ENCODE measurements at regions not wholly inside any gene's neighbourhood (a gene's known extent, or its start where the extent isn't known, plus 50 kb on each side); places are given as distances from the start of the nearest gene placed in this dataset.

GRCh38 chr15:35686347-35686746, 140.4 kb upstream of the DPH6 start:
- Histone ChIP-seq H3K27ac (replicated peaks; ENCODE audit: low read length) (no peak overlapping the region), H3K4me3 (ENCODE audit: low read length in 2 of 2) (no peak overlapping the region), H3K79me1 (ENCODE audit: low read depth, low read length) (no peaks in the 10 kb centered on the region), H3K23ac (ENCODE audit: low read depth, low read length, poor library complexity) (no peak overlapping the region), H2BK120ac (ENCODE audit: low read depth, low read length) (no peak overlapping the region), H2BK15ac (ENCODE audit: low read length) (no peak overlapping the region), H2BK12ac (ENCODE audit: low read length) (no peak overlapping the region), H3K14ac (ENCODE audit: low read length) (no peak overlapping the region), H3K9me3 (replicated peaks in 1 of 2; ENCODE audit: control insufficient read depth in 2 of 2, insufficient read depth in 1 of 2, low read depth in 1 of 2, low read length in 2 of 2) (no peaks in the 10 kb centered on the region), H3K9ac (ENCODE audit: low read depth, low read length, poor library complexity) (no peak overlapping the region), H4K8ac (ENCODE audit: low read depth, low read length) (no peak overlapping the region), H3K36me3 (replicated peaks in 1 of 2; ENCODE audit: control insufficient read depth in 2 of 2, insufficient read depth in 2 of 2, low read length in 2 of 2) (no peaks in the 10 kb centered on the region), H4K91ac (ENCODE audit: low read depth, low read length, poor library complexity) (no peak overlapping the region), H3K4ac (ENCODE audit: low read length) (no peak overlapping the region), H2AFZ (ENCODE audit: low read length) (no peak overlapping the region), H2BK5ac (ENCODE audit: low read length) (no peak overlapping the region), H3K27me3 (ENCODE audit: control insufficient read depth in 3 of 3, insufficient read depth in 3 of 3, low read depth in 1 of 3, low read length in 3 of 3) (no peaks in the 10 kb centered on the region), H3K4me1 (ENCODE audit: control insufficient read depth in 2 of 2, insufficient read depth in 1 of 2, low read depth in 1 of 2, low read length in 2 of 2) (peaks cover 5% of the 10 kb centered on the region in 2 donors), H3K4me2 (ENCODE audit: insufficient read depth, low read length, poor library complexity, severe bottlenecking) (no peak overlapping the region), H3K18ac (ENCODE audit: low read length) (no peak overlapping the region), H2AK5ac (ENCODE audit: low read depth, low read length) (no peak overlapping the region)
- no CpG with 5 or more reads among the region's 1 CpG for WGBS, 2 donors (ENCODE audit: extremely low coverage in 2 of 2, insufficient read length in 2 of 2, insufficient replicate concordance in 1 of 2)
- DNase-seq (ENCODE audit: low spot score) = no peak

DNA sequence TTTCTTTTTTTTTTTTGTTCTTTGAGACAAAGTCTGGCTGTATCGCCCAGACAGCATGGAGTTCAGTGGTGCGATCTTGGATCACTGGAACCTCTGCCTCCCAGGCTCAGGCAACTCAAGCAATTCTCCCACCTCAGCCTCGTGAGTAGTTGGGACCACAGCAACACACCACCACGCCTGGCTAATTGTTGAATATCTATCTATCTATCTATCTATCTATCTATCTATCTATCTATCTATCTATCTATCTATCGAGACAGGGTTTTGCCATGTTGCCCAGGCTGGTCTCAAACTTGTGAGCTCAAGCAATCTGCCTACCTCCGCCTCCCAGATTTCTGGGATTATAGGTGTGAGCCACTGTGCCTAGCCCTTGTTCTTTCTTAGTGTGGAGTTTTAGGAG, 143.3 kb upstream of the DPH6 start:
- no peaks in the 10 kb centered on the region for H3K9me3 ChIP-seq (replicated peaks in 1 of 2; ENCODE audit: control insufficient read depth in 2 of 2, insufficient read depth in 1 of 2, low read depth in 1 of 2, low read length in 2 of 2)
- H3K9ac ChIP-seq (ENCODE audit: low read depth, low read length, poor library complexity) = no peak overlapping the region
- H3K4me2 ChIP-seq (ENCODE audit: insufficient read depth, low read length, poor library complexity, severe bottlenecking) = no peak overlapping the region
- H2BK15ac ChIP-seq (ENCODE audit: low read length) = no peak overlapping the region
- H3K18ac ChIP-seq (ENCODE audit: low read length) = no peak overlapping the region
- no peak overlapping the region for H3K23ac ChIP-seq (ENCODE audit: low read depth, low read length, poor library complexity)
- H2BK12ac ChIP-seq (ENCODE audit: low read length) = no peak overlapping the region
- no peak overlapping the region for H3K14ac ChIP-seq (ENCODE audit: low read length)
- DNase-seq (ENCODE audit: low spot score) = no peak
- H3K27ac ChIP-seq (replicated peaks; ENCODE audit: low read length) = no peak overlapping the region
- WGBS, 2 donors (ENCODE audit: extremely low coverage in 2 of 2, insufficient read length in 2 of 2, insufficient replicate concordance in 1 of 2) = no CpG with 5 or more reads among the region's 6 CpGs
- H2BK5ac ChIP-seq (ENCODE audit: low read length) = no peak overlapping the region
- no peak overlapping the region for H2BK120ac ChIP-seq (ENCODE audit: low read depth, low read length)
- no peaks in the 10 kb centered on the region for H3K79me1 ChIP-seq (ENCODE audit: low read depth, low read length)
- H4K8ac ChIP-seq (ENCODE audit: low read depth, low read length) = no peak overlapping the region
- peaks cover 2 to 13% of the 10 kb centered on the region in 2 donors for H3K4me1 ChIP-seq (ENCODE audit: control insufficient read depth in 2 of 2, insufficient read depth in 1 of 2, low read depth in 1 of 2, low read length in 2 of 2)
- H3K4ac ChIP-seq (ENCODE audit: low read length) = no peak overlapping the region
- H3K36me3 ChIP-seq (replicated peaks in 1 of 2; ENCODE audit: control insufficient read depth in 2 of 2, insufficient read depth in 2 of 2, low read length in 2 of 2) = no peaks in the 10 kb centered on the region
- H4K91ac ChIP-seq (ENCODE audit: low read depth, low read length, poor library complexity) = no peak overlapping the region
- no peaks in the 10 kb centered on the region for H3K27me3 ChIP-seq (ENCODE audit: control insufficient read depth in 3 of 3, insufficient read depth in 3 of 3, low read depth in 1 of 3, low read length in 3 of 3)
- no peak overlapping the region for H2AFZ ChIP-seq (ENCODE audit: low read length)
- no peak overlapping the region for H2AK5ac ChIP-seq (ENCODE audit: low read depth, low read length)
- H3K4me3 ChIP-seq (ENCODE audit: low read length in 2 of 2) = no peak overlapping the region

GRCh38 chr15:35690089-35690488, 144.1 kb upstream of the DPH6 start:
- Histone ChIP-seq H2BK5ac (ENCODE audit: low read length) (no peak overlapping the region), H4K8ac (ENCODE audit: low read depth, low read length) (no peak overlapping the region), H3K4me1 (ENCODE audit: control insufficient read depth in 2 of 2, insufficient read depth in 1 of 2, low read depth in 1 of 2, low read length in 2 of 2) (peaks cover 0 to 13% of the 10 kb centered on the region in 2 donors), H2BK12ac (ENCODE audit: low read length) (no peak overlapping the region), H3K27me3 (ENCODE audit: control insufficient read depth in 3 of 3, insufficient read depth in 3 of 3, low read depth in 1 of 3, low read length in 3 of 3) (no peaks in the 10 kb centered on the region), H3K9ac (ENCODE audit: low read depth, low read length, poor library complexity) (no peak overlapping the region), H3K14ac (ENCODE audit: low read length) (no peak overlapping the region), H3K4ac (ENCODE audit: low read length) (no peak overlapping the region), H2BK15ac (ENCODE audit: low read length) (no peak overlapping the region), H3K36me3 (replicated peaks in 1 of 2; ENCODE audit: control insufficient read depth in 2 of 2, insufficient read depth in 2 of 2, low read length in 2 of 2) (no peaks in the 10 kb centered on the region), H3K9me3 (replicated peaks in 1 of 2; ENCODE audit: control insufficient read depth in 2 of 2, insufficient read depth in 1 of 2, low read depth in 1 of 2, low read length in 2 of 2) (no peaks in the 10 kb centered on the region), H3K4me2 (ENCODE audit: insufficient read depth, low read length, poor library complexity, severe bottlenecking) (no peak overlapping the region), H2AK5ac (ENCODE audit: low read depth, low read length) (no peak overlapping the region), H4K91ac (ENCODE audit: low read depth, low read length, poor library complexity) (no peak overlapping the region), H3K79me1 (ENCODE audit: low read depth, low read length) (no peaks in the 10 kb centered on the region), H2AFZ (ENCODE audit: low read length) (peak overlapping the region; percentile 58), H3K23ac (ENCODE audit: low read depth, low read length, poor library complexity) (no peak overlapping the region), H2BK120ac (ENCODE audit: low read depth, low read length) (no peak overlapping the region), H3K4me3 (ENCODE audit: low read length in 2 of 2) (no peak overlapping the region), H3K18ac (ENCODE audit: low read length) (no peak overlapping the region), H3K27ac (replicated peaks; ENCODE audit: low read length) (no peak overlapping the region)
- WGBS, 2 donors (ENCODE audit: extremely low coverage in 2 of 2, insufficient read length in 2 of 2, insufficient replicate concordance in 1 of 2) = no CpG with 5 or more reads among the region's 1 CpG
- no peak for DNase-seq (ENCODE audit: low spot score)

DNA sequence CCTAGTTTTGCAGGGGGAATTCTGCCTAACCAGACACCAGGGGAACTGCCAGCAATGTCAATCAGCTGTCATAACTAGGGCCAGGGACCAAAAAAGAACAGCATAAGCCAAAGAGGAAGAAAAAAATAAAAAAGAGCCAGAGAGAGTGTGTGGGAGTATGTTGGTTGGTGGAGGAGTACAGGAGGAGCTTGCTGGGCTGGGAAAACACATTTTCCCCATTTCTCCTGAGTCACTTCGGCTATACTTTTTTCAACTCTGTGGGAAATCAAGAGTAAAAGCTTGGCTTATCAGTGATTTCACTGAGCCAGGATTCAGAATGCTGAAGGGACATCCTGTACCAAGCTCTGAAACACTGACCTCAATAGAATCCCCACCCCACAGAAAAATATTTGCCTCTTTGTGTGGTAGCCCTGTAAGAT, 144.7 kb upstream of the DPH6 start:
- H2AFZ ChIP-seq (ENCODE audit: low read length) = peak overlapping the region; percentile 58
- H2BK5ac ChIP-seq (ENCODE audit: low read length) = no peak overlapping the region
- no peak overlapping the region for H3K14ac ChIP-seq (ENCODE audit: low read length)
- no peaks in the 10 kb centered on the region for H3K79me1 ChIP-seq (ENCODE audit: low read depth, low read length)
- WGBS, 2 donors (ENCODE audit: extremely low coverage in 2 of 2, insufficient read length in 2 of 2, insufficient replicate concordance in 1 of 2) = no CpG with 5 or more reads among the region's 1 CpG
- DNase-seq (ENCODE audit: low spot score) = no peak
- H3K36me3 ChIP-seq (replicated peaks in 1 of 2; ENCODE audit: control insufficient read depth in 2 of 2, insufficient read depth in 2 of 2, low read length in 2 of 2) = no peaks in the 10 kb centered on the region
- no peaks in the 10 kb centered on the region for H3K27me3 ChIP-seq (ENCODE audit: control insufficient read depth in 3 of 3, insufficient read depth in 3 of 3, low read depth in 1 of 3, low read length in 3 of 3)
- H3K4me2 ChIP-seq (ENCODE audit: insufficient read depth, low read length, poor library complexity, severe bottlenecking) = no peak overlapping the region
- H2AK5ac ChIP-seq (ENCODE audit: low read depth, low read length) = no peak overlapping the region
- peaks cover 0 to 13% of the 10 kb centered on the region in 2 donors for H3K4me1 ChIP-seq (ENCODE audit: control insufficient read depth in 2 of 2, insufficient read depth in 1 of 2, low read depth in 1 of 2, low read length in 2 of 2)
- no peak overlapping the region for H3K4me3 ChIP-seq (ENCODE audit: low read length in 2 of 2)
- no peak overlapping the region for H3K23ac ChIP-seq (ENCODE audit: low read depth, low read length, poor library complexity)
- H3K4ac ChIP-seq (ENCODE audit: low read length) = no peak overlapping the region
- H4K8ac ChIP-seq (ENCODE audit: low read depth, low read length) = no peak overlapping the region
- H2BK120ac ChIP-seq (ENCODE audit: low read depth, low read length) = no peak overlapping the region
- H3K18ac ChIP-seq (ENCODE audit: low read length) = no peak overlapping the region
- H3K9ac ChIP-seq (ENCODE audit: low read depth, low read length, poor library complexity) = no peak overlapping the region
- H4K91ac ChIP-seq (ENCODE audit: low read depth, low read length, poor library complexity) = no peak overlapping the region
- H2BK15ac ChIP-seq (ENCODE audit: low read length) = no peak overlapping the region
- no peak overlapping the region for H3K27ac ChIP-seq (replicated peaks; ENCODE audit: low read length)
- no peaks in the 10 kb centered on the region for H3K9me3 ChIP-seq (replicated peaks in 1 of 2; ENCODE audit: control insufficient read depth in 2 of 2, insufficient read depth in 1 of 2, low read depth in 1 of 2, low read length in 2 of 2)
- no peak overlapping the region for H2BK12ac ChIP-seq (ENCODE audit: low read length)
